ENCODE measurements at regions not wholly inside any gene's neighbourhood (a gene's known extent, or its start where the extent isn't known, plus 50 kb on each side); places are given as distances from the start of the nearest gene placed in this dataset.

GRCh38 chr5:176748967-176749935, 61.1 kb upstream of the UNC5A start:
- ChIA-PET CTCF (interaction anchor here (0.8 kb wide), 1 partner anchor 89 kb away, joined by 3 read pairs; no protein-coding TSS in a partner anchor), POLR2A (no interaction called here)
- Histone ChIP-seq H3K27ac (ENCODE audit: low read length) (no peak overlapping the region), H3K9me3 (ENCODE audit: control insufficient read depth, insufficient read depth, low read depth, low read length) (no peaks in the 10 kb centered on the region), H3K4me1 (ENCODE audit: control insufficient read depth, insufficient read depth, low read length) (no peaks in the 10 kb centered on the region), H3K4me3 (ENCODE audit: low read depth in 2 of 2, low read length in 2 of 2) (no peak overlapping the region), H3K27me3 (ENCODE audit: control insufficient read depth, insufficient read depth, low read length) (peaks cover 18% of the 10 kb centered on the region; the same call in 1 of the 2 replicates), H3K36me3 (ENCODE audit: control insufficient read depth, insufficient read depth, low read length) (no peaks in the 10 kb centered on the region)
- in situ Hi-C loops (cut with HindIII; ENCODE audit: low pct_unique_long_range_greater_than_20kb, low sequenced_read_pairs) (no loop called here), intact Hi-C loops (cut with micrococcal nuclease; ENCODE audit: unreplicated experiment) (no loop called here)
- TF ChIP-seq REST (IDR thresholded peaks at IDR 0.05; ENCODE audit: insufficient read depth in 1 of 2, low read depth in 2 of 2, low read length in 1 of 2), result no peak
- no peak for TF ChIP-seq TCF7L2 (IDR thresholded peaks at IDR 0.05; ENCODE audit: low read depth, low read length)
- TF ChIP-seq CTCF (IDR thresholded peaks at IDR 0.05), result no peak
- no peak for TF ChIP-seq SIN3A (IDR thresholded peaks at IDR 0.05; ENCODE audit: borderline replicate concordance, insufficient read depth, low read depth, low read length)
- no peak for TF ChIP-seq POLR2AphosphoS5 (IDR thresholded peaks at IDR 0.05; ENCODE audit: low read depth, low read length)
- DNase-seq (ENCODE audit: low read depth, low spot score), result no peak
- ATAC-seq, result no peak
- no TSS peak for BruUV-seq (replicated peaks)

GRCh38 chr5:176750144-176750543, 60.2 kb upstream of the UNC5A start:
- Histone ChIP-seq H3K9me3 (ENCODE audit: control insufficient read depth, insufficient read depth, low read depth, low read length) (no peaks in the 10 kb centered on the region), H3K36me3 (ENCODE audit: control insufficient read depth, insufficient read depth, low read length) (no peaks in the 10 kb centered on the region), H3K4me1 (ENCODE audit: control insufficient read depth, insufficient read depth, low read length) (no peaks in the 10 kb centered on the region), H3K27me3 (ENCODE audit: control insufficient read depth, insufficient read depth, low read length) (peaks cover 18% of the 10 kb centered on the region; the same call in 1 of the 2 replicates), H3K4me3 (ENCODE audit: low read depth in 2 of 2, low read length in 2 of 2) (no peak overlapping the region), H3K27ac (ENCODE audit: low read length) (no peak overlapping the region)
- BruUV-seq (replicated peaks), result no TSS peak
- DNase-seq (ENCODE audit: low read depth, low spot score), result no peak
- TF ChIP-seq CTCF (IDR thresholded peaks at IDR 0.05) (no peak), SIN3A (IDR thresholded peaks at IDR 0.05; ENCODE audit: borderline replicate concordance, insufficient read depth, low read depth, low read length) (no peak), TCF7L2 (IDR thresholded peaks at IDR 0.05; ENCODE audit: low read depth, low read length) (no peak), REST (IDR thresholded peaks at IDR 0.05; ENCODE audit: insufficient read depth in 1 of 2, low read depth in 2 of 2, low read length in 1 of 2) (no peak), POLR2AphosphoS5 (IDR thresholded peaks at IDR 0.05; ENCODE audit: low read depth, low read length) (no peak)
- no peak for ATAC-seq
- ChIA-PET POLR2A (no interaction called here), CTCF (interaction anchor here (0.8 kb wide), 1 partner anchor 90 kb away, joined by 3 read pairs; no protein-coding TSS in a partner anchor)
- intact Hi-C loops (cut with micrococcal nuclease; ENCODE audit: unreplicated experiment) (no loop called here), in situ Hi-C loops (cut with HindIII; ENCODE audit: low pct_unique_long_range_greater_than_20kb, low sequenced_read_pairs) (no loop called here)
